Heart left ventricle (tissue), 16 donors: ENCODE measurements at regions not wholly inside any gene's neighbourhood (a gene's known extent, or its start where the extent isn't known, plus 50 kb on each side); places are given as distances from the start of the nearest gene placed in this dataset.

Experiments
- ATAC-seq, 4 donors: fragments of 200-7000 bp; cut with Tn5 transposase; one replicate each; pipeline ENCODE4 v1.9.1; 2020 to 2022; ENCODE audit warnings: moderate library complexity in 4 of 4, mild to moderate bottlenecking in 3 of 4, moderate number of reproducible peaks in 1 of 4
- DNase-seq, 5 donors: peaks; one replicate each; pipeline ENCODE4 v3.0.0-alpha.2; 2020
- H3K27ac ChIP-seq, 12 donors: fragments of 200-600 bp; sonication (generic) in 4 of 12; one replicate each; pipeline versions ENCODE4 v1.5.0 to v1.8.0; 2016 to 2022; ENCODE audit warnings: mild to moderate bottlenecking in 2 of 12
- H3K27me3 ChIP-seq, 9 donors: fragments of 200-600 bp; sonication (generic) in 2 of 9; one replicate each; pipeline versions ENCODE4 v1.5.1 to v1.8.0; 2016 to 2022; ENCODE audit warnings: mild to moderate bottlenecking in 3 of 9
- H3K36me3 ChIP-seq, 9 donors: fragments of 200-600 bp; sonication (generic) in 2 of 9; one replicate each; pipeline versions ENCODE4 v1.5.0 to v1.8.0; 2018 to 2022; ENCODE audit warnings: mild to moderate bottlenecking in 2 of 9
- H3K4me1 ChIP-seq, 12 donors: fragments of 200-600 bp; sonication (generic) in 4 of 12; one replicate each; pipeline versions ENCODE4 v1.5.0 to v1.8.0; 2016 to 2022; ENCODE audit warnings: mild to moderate bottlenecking in 3 of 12
- H3K4me3 ChIP-seq, 12 donors: fragments of 200-600 bp; sonication (generic) in 4 of 12; one replicate each; pipeline versions ENCODE4 v1.5.0 to v1.8.0; 2017 to 2022; ENCODE audit warnings: mild to moderate bottlenecking in 9 of 12, moderate library complexity in 4 of 12
- H3K9me3 ChIP-seq, 12 donors: fragments of 200-600 bp; sonication (generic) in 4 of 12; one replicate each; pipeline versions ENCODE4 v1.5.0 to v1.8.0; 2016 to 2022; ENCODE audit warnings: mild to moderate bottlenecking in 1 of 12
- POLR2A ChIP-seq, 2 donors: fragments of 450-650 bp; IDR thresholded peaks; one replicate each; pipeline ENCODE4 v1.6.1; 2017; ENCODE audit warnings: antibody characterized with exemption in 2 of 2, mild to moderate bottlenecking in 2 of 2, moderate library complexity in 2 of 2
- WGBS, 4 donors: extraction: QIAGEN DNeasy Blood & Tissue Kit in 2 of 4; methylation state at CpG; one replicate each; pipeline versions ENCODE4 v1.1.5 to v1.1.7; 2013 to 2018; 5-methylcytosine and 5-hydroxymethylcytosine counted together
- intact Hi-C, 10 donors: fragments of 100-400 bp; cut with DNase I; formaldehyde crosslinking; loops; one replicate each; pipeline versions ENCODE4 v1.11.1 to v1.14.2; 2022
- TF ChIP-seq, protein P1 (sequence below), 12 donors: fragments of 200-600 bp; sonication (generic) in 4 of 12; IDR thresholded peaks; one replicate each; pipeline versions ENCODE4 v1.5.0 to v1.8.0; 2018 to 2022; ENCODE audit warnings: antibody characterized with exemption in 12 of 12, mild to moderate bottlenecking in 5 of 12
- donor health status: ischemic (EF 13 %, LVEDD 7.1; RV severe dilation, severe dysfunction).
- donor health status: healthy with polysubstance abuse.
- donor health status: DM: no; HTN: yes; CAD: no.
- donor health status: DM: no; HTN: no; CAD: no.
- donor health status: ischemic (EF 25% LVEDD 6.9; RV normal size, moderate dysfunction).
- donor health status: ischemic (EF 25% LVEDD 5.7; RV mildly dilated, moderate dysfunction).
- donor health status: healthy.
- donor health status: DM: yes; HTN: yes; CAD: no.
- donor health status: ischemic (EF 35%, LVEDD 5.7; RV mildly dilated, moderate dysfunction).
- donor health status: nonischemic (EF 11% LVEDD 7.7; RV severe dilation, severe dysfunction).
- donor health status: DM: yes; HTN: yes; CAD: no.
- donor health status: PGD.
- donor health status: ischemic (EF 29% LVEDD 5.4; RV normal size, mild dysfunction).
- donor health status: nonischemic (EF 23%, LVEDD 6.1; RV moderate dilation, normal function).

DNA sequence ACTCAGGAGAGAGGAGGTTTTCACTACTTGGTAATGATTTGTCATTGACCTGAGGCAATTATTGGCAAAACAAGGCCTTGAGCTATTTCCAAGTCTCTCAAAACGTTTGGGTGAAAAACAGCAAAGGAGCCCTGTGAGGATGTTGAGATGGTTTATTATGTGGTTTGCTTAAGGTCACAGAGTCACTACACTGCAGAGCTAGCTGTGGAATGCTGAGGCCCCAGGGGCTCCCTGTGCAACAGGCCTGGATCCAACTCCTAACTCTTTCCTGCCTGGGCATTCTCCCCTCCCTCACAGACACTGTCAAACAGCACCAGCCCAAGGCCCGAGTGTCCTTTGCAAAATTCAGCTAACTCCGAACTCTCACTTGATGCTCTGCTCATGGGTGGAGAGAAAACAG, 754.6 kb upstream of the SOX11 start:
- DNase-seq: no peak
- Histone ChIP-seq H3K27me3 (no peaks in the 10 kb centered on the region), H3K27ac (no peak overlapping the region), H3K9me3 (peaks cover 0 to 4% (median 0%) of the 10 kb centered on the region in 12 donors), H3K36me3 (no peaks in the 10 kb centered on the region), H3K4me3 (no peak overlapping the region), H3K4me1 (no peaks in the 10 kb centered on the region)
- 30 to 37% (median 34%) methylated on average over 3 of the region's 3 CpGs for WGBS, 4 donors
- intact Hi-C loops: no loop called here
- no peak for TF ChIP-seq POLR2A (IDR thresholded peaks at IDR 0.05)
- TF ChIP-seq, protein P1, sequence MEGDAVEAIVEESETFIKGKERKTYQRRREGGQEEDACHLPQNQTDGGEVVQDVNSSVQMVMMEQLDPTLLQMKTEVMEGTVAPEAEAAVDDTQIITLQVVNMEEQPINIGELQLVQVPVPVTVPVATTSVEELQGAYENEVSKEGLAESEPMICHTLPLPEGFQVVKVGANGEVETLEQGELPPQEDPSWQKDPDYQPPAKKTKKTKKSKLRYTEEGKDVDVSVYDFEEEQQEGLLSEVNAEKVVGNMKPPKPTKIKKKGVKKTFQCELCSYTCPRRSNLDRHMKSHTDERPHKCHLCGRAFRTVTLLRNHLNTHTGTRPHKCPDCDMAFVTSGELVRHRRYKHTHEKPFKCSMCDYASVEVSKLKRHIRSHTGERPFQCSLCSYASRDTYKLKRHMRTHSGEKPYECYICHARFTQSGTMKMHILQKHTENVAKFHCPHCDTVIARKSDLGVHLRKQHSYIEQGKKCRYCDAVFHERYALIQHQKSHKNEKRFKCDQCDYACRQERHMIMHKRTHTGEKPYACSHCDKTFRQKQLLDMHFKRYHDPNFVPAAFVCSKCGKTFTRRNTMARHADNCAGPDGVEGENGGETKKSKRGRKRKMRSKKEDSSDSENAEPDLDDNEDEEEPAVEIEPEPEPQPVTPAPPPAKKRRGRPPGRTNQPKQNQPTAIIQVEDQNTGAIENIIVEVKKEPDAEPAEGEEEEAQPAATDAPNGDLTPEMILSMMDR (IDR thresholded peaks at IDR 0.05): no peak
- no peak for ATAC-seq

DNA sequence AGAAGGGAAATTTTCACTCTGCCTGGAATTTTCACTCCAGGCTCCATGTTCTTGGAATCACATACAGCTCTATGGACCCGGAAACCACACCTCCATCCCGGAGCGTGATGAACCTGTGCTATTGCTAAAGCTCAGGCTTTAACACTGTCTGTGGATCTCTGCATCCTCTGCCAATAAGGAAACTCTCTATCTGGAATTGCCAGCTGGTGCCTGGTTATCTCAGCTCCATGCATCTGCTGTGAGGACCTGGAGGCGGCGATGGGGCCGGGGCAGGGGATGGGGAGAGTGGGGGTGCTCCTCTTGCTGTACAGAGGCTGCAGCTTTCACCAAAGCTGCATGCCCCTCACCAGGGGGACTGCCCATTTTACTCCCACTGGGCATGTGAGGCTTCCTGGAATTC, 754.0 kb upstream of the SOX11 start:
- Histone ChIP-seq H3K4me3 (no peak overlapping the region), H3K9me3 (no peaks in the 10 kb centered on the region), H3K27ac (no peak overlapping the region), H3K4me1 (no peaks in the 10 kb centered on the region), H3K36me3 (no peaks in the 10 kb centered on the region), H3K27me3 (no peaks in the 10 kb centered on the region)
- DNase-seq (no peak), ATAC-seq (no peak)
- intact Hi-C loops: no loop called here
- 48 to 73% (median 53%) methylated on average over 6 of the region's 6 CpGs for WGBS, 4 donors
- no peak for TF ChIP-seq POLR2A (IDR thresholded peaks at IDR 0.05)
- TF ChIP-seq, protein P1 (IDR thresholded peaks at IDR 0.05): no peak

DNA sequence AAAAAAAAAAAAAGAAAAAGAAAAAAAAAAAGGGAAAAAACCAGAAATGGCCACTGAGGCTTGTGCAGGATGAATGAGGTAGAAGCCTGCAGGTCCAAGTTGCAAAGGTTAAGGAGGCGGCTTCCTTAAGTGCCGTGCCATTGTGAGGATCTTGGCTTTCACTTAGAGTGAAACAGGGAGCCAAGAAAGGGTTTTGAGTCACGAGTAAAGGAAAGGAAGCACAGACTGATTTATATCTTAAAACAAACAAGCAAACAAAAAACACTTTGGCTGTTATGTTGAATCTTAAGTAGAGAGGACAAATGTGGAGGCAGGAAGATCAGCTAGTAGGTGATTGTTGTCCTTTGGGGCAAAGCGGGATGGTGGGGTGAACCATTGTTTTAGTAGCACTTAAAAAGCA, 749.7 kb upstream of the SOX11 start:
- TF ChIP-seq, protein P1 (IDR thresholded peaks at IDR 0.05): no peak
- TF ChIP-seq POLR2A (IDR thresholded peaks at IDR 0.05): no peak
- 58 to 71% (median 68%) methylated on average over 4 of the region's 4 CpGs for WGBS, 4 donors
- DNase-seq: no peak
- no peaks in the 10 kb centered on the region for H3K9me3 ChIP-seq
- no peak overlapping the region for H3K27ac ChIP-seq
- ATAC-seq: no peak
- no peak overlapping the region for H3K4me3 ChIP-seq
- intact Hi-C loops: no loop called here
- H3K36me3 ChIP-seq: no peaks in the 10 kb centered on the region
- no peaks in the 10 kb centered on the region for H3K4me1 ChIP-seq
- no peaks in the 10 kb centered on the region for H3K27me3 ChIP-seq

DNA sequence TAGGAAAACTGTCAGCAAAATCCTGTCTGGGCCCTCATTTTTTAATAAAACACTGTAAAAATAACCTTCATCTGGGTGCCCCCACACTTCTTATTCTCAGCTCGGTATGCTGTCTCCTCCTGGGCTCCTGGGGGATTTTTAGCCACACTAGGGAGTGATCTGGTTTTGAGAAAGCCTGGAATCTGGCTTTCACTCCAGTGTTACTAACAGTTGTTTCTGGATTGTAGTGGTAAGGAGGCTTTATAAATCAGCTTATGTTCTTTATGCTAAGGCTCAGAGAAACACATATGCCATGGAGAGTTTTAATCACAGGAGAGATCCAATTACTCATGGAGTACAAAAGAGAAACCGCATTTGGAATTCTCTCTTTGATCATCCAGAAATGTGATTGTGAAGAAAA, 744.3 kb upstream of the SOX11 start:
- 52 to 73% (median 66%) methylated on average over 2 of the region's 2 CpGs for WGBS, 4 donors

More for the DNA sequence above, 744.3 kb upstream of the SOX11 start:
- no peaks in the 10 kb centered on the region for H3K4me1 ChIP-seq
- H3K36me3 ChIP-seq: no peaks in the 10 kb centered on the region
- intact Hi-C loops: no loop called here
- no peak for DNase-seq
- TF ChIP-seq POLR2A (IDR thresholded peaks at IDR 0.05): no peak
- TF ChIP-seq, protein P1 (IDR thresholded peaks at IDR 0.05): no peak
- no peak overlapping the region for H3K4me3 ChIP-seq
- H3K27ac ChIP-seq: no peak overlapping the region
- no peaks in the 10 kb centered on the region for H3K27me3 ChIP-seq
- H3K9me3 ChIP-seq: no peaks in the 10 kb centered on the region
- ATAC-seq: no peak
